ENCODE measurements at regions not wholly inside any gene's neighbourhood (a gene's known extent, or its start where the extent isn't known, plus 50 kb on each side); places are given as distances from the start of the nearest gene placed in this dataset.

GRCh38 chr9:129404621-129405020, 216.3 kb downstream of the C9orf50 start:
- no peak for TF ChIP-seq CTCF (IDR thresholded peaks at IDR 0.05)
- intact Hi-C loops (cut with DNase I) = no loop called here
- Histone ChIP-seq H3K27me3 (no peaks in the 10 kb centered on the region), H3K27ac (no peak overlapping the region), H3K4me1 (peaks cover 0 to 7% (median 0%) of the 10 kb centered on the region in 3 donors), H3K36me3 (no peaks in the 10 kb centered on the region), H3K9me3 (no peaks in the 10 kb centered on the region), H3K4me3 (no peak overlapping the region)
- ATAC-seq = no peak
- no peak for FAIRE-seq
- peak in 2 of 6 donors; percentile 44 to 56 for DNase-seq
- WGBS, 2 donors = 65 to 81% methylated on average over 7 to 8 of the region's 8 CpGs

GRCh38 chr9:129403779-129404620, 216.9 kb downstream of the C9orf50 start:
- FAIRE-seq (no peak), DNase-seq (peak in 2 of 6 donors; percentile 45 to 53), ATAC-seq (no peak)
- Histone ChIP-seq H3K27me3 (no peaks in the 10 kb centered on the region), H3K4me3 (no peak overlapping the region), H3K36me3 (no peaks in the 10 kb centered on the region), H3K4me1 (peaks cover 0 to 7% (median 0%) of the 10 kb centered on the region in 3 donors), H3K9me3 (no peaks in the 10 kb centered on the region), H3K27ac (no peak overlapping the region)
- WGBS, 2 donors = 84 to 85% methylated on average over 10 of the region's 10 CpGs
- intact Hi-C loops (cut with DNase I) = no loop called here
- TF ChIP-seq CTCF (IDR thresholded peaks at IDR 0.05) = no peak

- Histone ChIP-seq H3K27ac (no peak overlapping the region), H3K27me3 (no peaks in the 10 kb centered on the region), H3K36me3 (no peaks in the 10 kb centered on the region), H3K4me3 (no peak overlapping the region), H3K4me1 (peaks cover 0 to under 1% (median 0%) of the 10 kb centered on the region in 3 donors), H3K9me3 (no peaks in the 10 kb centered on the region)
- ATAC-seq = no peak
- no peak for FAIRE-seq
- intact Hi-C loops (cut with DNase I) = no loop called here
- peak in 2 of 6 donors; percentile 39 to 56 for DNase-seq
- 80 to 84% methylated on average over 16 of the region's 16 CpGs for WGBS, 2 donors
- no peak for TF ChIP-seq CTCF (IDR thresholded peaks at IDR 0.05)
Measured at GRCh38 chr9:129402931-129403778, 217.7 kb downstream of the C9orf50 start.

GRCh38 chr9:129402371-129402739, 218.5 kb downstream of the C9orf50 start:
- DNase-seq = peak in 2 of 6 donors; percentile 46 to 50
- no peak for TF ChIP-seq CTCF (IDR thresholded peaks at IDR 0.05)
- H3K4me3 ChIP-seq = no peak overlapping the region
- no peak for FAIRE-seq
- peak overlapping the region in 1 of 4 donors; percentile 22 for H3K27ac ChIP-seq
- no peaks in the 10 kb centered on the region for H3K27me3 ChIP-seq
- H3K4me1 ChIP-seq = no peaks in the 10 kb centered on the region
- H3K9me3 ChIP-seq = no peaks in the 10 kb centered on the region
- H3K36me3 ChIP-seq = no peaks in the 10 kb centered on the region
- intact Hi-C loops (cut with DNase I) = no loop called here
- 78 to 82% methylated on average over 20 of the region's 20 CpGs for WGBS, 2 donors
- ATAC-seq = no peak
